CD4-positive, alpha-beta T cell (primary cell): ENCODE measurements at regions not wholly inside any gene's neighbourhood (a gene's known extent, or its start where the extent isn't known, plus 50 kb on each side); places are given as distances from the start of the nearest gene placed in this dataset.

Source experiments
- ATAC-seq: fragments of 200-7000 bp; cut with Tn5 transposase; one replicate; pipeline ENCODE4 v1.10.0; 2022; ENCODE audit warnings: mild to moderate bottlenecking; ENCODE audit not compliant: poor library complexity
- CTCF ChIA-PET: fragments of 350-600 bp; sonication (Branson Sonifier 250); formaldehyde crosslinking; loops from one replicate; lab custom pipeline; 2021; ENCODE audit warnings: antibody characterized with exemption, inconsistent platforms; lab: Charles Lee
- POLR2A ChIA-PET: fragments of 350-600 bp; sonication (Branson Sonifier 250); formaldehyde crosslinking; loops from one replicate; lab custom pipeline; 2021; ENCODE audit warnings: antibody characterized with exemption, inconsistent platforms; lab: Charles Lee
- DNase-seq, 14 experiments: peaks; one replicate each; pipeline ENCODE4 v3.0.0-alpha.2; 2013 to 2020; ENCODE audit warnings: mixed read lengths in 2 of 14
- H3K27ac ChIP-seq, 2 donors: one replicate each; pipeline versions ENCODE4 v1.5.1 to v1.7.0; 2013; ENCODE audit warnings: low read length in 2 of 2, low read depth in 1 of 2, mild to moderate bottlenecking in 1 of 2
- H3K27me3 ChIP-seq, 2 experiments: 1 replicate in 1 of 2; 2 replicates in 1 of 2; pipeline versions ENCODE4 v1.6.1 to v1.7.0; 2013; ENCODE audit warnings: low read length in 2 of 2, control low read depth in 1 of 2, mild to moderate bottlenecking in 1 of 2, moderate library complexity in 1 of 2; ENCODE audit not compliant: insufficient read depth in 2 of 2, control insufficient read depth in 1 of 2
- H3K36me3 ChIP-seq: one replicate; pipeline ENCODE4 v1.6.1; 2013; ENCODE audit warnings: low read length, control low read depth; ENCODE audit not compliant: insufficient read depth
- H3K4me1 ChIP-seq: one replicate; pipeline ENCODE4 v1.6.1; 2013; ENCODE audit warnings: low read length, control low read depth; ENCODE audit not compliant: insufficient read depth
- H3K4me3 ChIP-seq: one replicate; pipeline ENCODE4 v1.5.1; 2013; ENCODE audit warnings: mild to moderate bottlenecking, low read length, moderate library complexity
- H3K9me3 ChIP-seq, 2 experiments: 1 replicate in 1 of 2; 2 replicates in 1 of 2; pipeline versions ENCODE4 v1.6.1 to v1.7.0; 2013; ENCODE audit warnings: low read length in 2 of 2, mild to moderate bottlenecking in 2 of 2, control low read depth in 1 of 2, moderate library complexity in 1 of 2; ENCODE audit not compliant: control insufficient read depth in 1 of 2, insufficient read depth in 1 of 2
- H3K27ac Mint-ChIP-seq: one replicate; pipeline ENCODE4 v1.8.0; 2020; ENCODE audit warnings: mixed read lengths
- H3K27me3 Mint-ChIP-seq: one replicate; pipeline ENCODE4 v1.8.0; 2021; ENCODE audit warnings: mixed read lengths
- H3K36me3 Mint-ChIP-seq: one replicate; pipeline ENCODE4 v1.8.0; 2021; ENCODE audit warnings: low read depth, mixed read lengths
- H3K4me1 Mint-ChIP-seq: one replicate; pipeline ENCODE4 v1.8.0; 2021; ENCODE audit warnings: low read depth, mixed read lengths
- H3K4me3 Mint-ChIP-seq: one replicate; pipeline ENCODE4 v1.8.0; 2020; ENCODE audit warnings: mild to moderate bottlenecking, mixed read lengths
- H3K9me3 Mint-ChIP-seq: one replicate; pipeline ENCODE4 v1.8.0; 2020; ENCODE audit warnings: mixed read lengths
- intact Hi-C, 2 experiments: fragments of 100-400 bp; cut with DNase I in 1 of 2; cut with micrococcal nuclease in 1 of 2; formaldehyde crosslinking; loops; one replicate each; pipeline versions ENCODE4 v1.15.1 to v1.9.0; 2023 to 2025; cut with DNase I, micrococcal nuclease
- TF ChIP-seq, protein P1 (sequence below): fragments of 200-600 bp; IDR thresholded peaks from one replicate; pipeline ENCODE4 v1.8.0; 2022; ENCODE audit warnings: antibody characterized with exemption, mild to moderate bottlenecking

DNA sequence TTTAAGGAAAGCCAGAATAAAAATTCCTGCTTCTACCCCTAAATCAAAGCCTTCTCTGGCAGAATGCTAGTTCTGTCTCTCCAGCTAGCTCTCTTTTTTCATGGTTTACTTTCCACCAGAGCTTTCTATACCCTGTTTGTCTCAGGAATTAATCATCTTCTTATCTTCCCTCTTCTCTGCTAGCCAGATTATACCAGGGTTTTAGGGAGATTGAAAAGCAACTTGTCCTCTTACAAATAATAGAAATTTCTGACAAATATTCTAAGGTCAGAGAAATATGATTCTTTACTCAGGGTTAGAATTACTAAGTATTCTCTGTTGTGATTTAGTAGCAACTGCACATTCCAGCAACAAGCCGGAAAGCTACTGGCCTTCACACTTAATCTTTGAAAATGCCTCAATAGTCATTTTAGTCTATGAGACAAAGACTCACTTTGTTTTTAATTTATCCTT, 166.4 kb downstream of the TANC2 start:
- Histone ChIP-seq H3K27ac (no peak overlapping the region), H3K9me3 (peaks cover 0 to 3% of the 10 kb centered on the region in 2 experiments), H3K27me3 (no peaks in the 10 kb centered on the region), H3K4me3 (no peak overlapping the region), H3K4me1 (no peaks in the 10 kb centered on the region), H3K36me3 (no peaks in the 10 kb centered on the region)
- Mint-ChIP-seq H3K9me3 (no peaks in the 10 kb centered on the region), H3K27me3 (no peaks in the 10 kb centered on the region), H3K27ac (no peak overlapping the region), H3K4me1 (no peaks in the 10 kb centered on the region), H3K4me3 (no peak overlapping the region), H3K36me3 (no peaks in the 10 kb centered on the region)
- ATAC-seq: no peak
- TF ChIP-seq, protein P1, sequence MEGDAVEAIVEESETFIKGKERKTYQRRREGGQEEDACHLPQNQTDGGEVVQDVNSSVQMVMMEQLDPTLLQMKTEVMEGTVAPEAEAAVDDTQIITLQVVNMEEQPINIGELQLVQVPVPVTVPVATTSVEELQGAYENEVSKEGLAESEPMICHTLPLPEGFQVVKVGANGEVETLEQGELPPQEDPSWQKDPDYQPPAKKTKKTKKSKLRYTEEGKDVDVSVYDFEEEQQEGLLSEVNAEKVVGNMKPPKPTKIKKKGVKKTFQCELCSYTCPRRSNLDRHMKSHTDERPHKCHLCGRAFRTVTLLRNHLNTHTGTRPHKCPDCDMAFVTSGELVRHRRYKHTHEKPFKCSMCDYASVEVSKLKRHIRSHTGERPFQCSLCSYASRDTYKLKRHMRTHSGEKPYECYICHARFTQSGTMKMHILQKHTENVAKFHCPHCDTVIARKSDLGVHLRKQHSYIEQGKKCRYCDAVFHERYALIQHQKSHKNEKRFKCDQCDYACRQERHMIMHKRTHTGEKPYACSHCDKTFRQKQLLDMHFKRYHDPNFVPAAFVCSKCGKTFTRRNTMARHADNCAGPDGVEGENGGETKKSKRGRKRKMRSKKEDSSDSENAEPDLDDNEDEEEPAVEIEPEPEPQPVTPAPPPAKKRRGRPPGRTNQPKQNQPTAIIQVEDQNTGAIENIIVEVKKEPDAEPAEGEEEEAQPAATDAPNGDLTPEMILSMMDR: no peak
- CTCF ChIA-PET: interaction anchor here (0.8 kb wide), 1 partner anchor 9 kb away, joined by 3 read pairs; no protein-coding TSS in a partner anchor
- intact Hi-C loops: no loop called here
- no peak for DNase-seq
- POLR2A ChIA-PET: no interaction called here

DNA sequence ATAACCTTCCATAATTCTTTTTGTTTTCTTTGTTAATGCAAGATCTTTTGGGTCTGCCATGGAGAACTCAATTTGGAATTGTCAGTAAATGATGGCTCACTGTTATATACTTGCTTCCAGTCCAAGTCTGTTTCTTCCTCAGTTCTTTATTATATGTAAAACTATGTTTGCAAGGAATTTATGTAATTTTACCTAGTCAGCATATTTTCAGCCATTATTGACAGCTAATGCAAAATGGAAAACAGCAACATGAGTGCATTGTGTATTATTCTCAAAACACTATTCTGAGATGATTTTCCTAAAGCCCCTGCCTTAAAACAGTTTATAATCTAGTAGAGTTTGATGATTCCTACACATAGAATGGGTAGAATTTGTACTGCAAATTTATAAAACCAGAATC, 167.5 kb downstream of the TANC2 start:
- Histone ChIP-seq H3K27ac (no peak overlapping the region), H3K4me1 (no peaks in the 10 kb centered on the region), H3K27me3 (no peaks in the 10 kb centered on the region), H3K36me3 (no peaks in the 10 kb centered on the region), H3K4me3 (no peak overlapping the region), H3K9me3 (peaks cover 0 to 3% of the 10 kb centered on the region in 2 experiments)
- DNase-seq (no peak), ATAC-seq (no peak)
- intact Hi-C loops: no loop called here
- Mint-ChIP-seq H3K36me3 (no peaks in the 10 kb centered on the region), H3K4me3 (no peak overlapping the region), H3K27me3 (no peaks in the 10 kb centered on the region), H3K9me3 (no peaks in the 10 kb centered on the region), H3K4me1 (no peaks in the 10 kb centered on the region), H3K27ac (no peak overlapping the region)
- TF ChIP-seq, protein P1: no peak
- POLR2A ChIA-PET: no interaction called here
- CTCF ChIA-PET: no interaction called here

DNA sequence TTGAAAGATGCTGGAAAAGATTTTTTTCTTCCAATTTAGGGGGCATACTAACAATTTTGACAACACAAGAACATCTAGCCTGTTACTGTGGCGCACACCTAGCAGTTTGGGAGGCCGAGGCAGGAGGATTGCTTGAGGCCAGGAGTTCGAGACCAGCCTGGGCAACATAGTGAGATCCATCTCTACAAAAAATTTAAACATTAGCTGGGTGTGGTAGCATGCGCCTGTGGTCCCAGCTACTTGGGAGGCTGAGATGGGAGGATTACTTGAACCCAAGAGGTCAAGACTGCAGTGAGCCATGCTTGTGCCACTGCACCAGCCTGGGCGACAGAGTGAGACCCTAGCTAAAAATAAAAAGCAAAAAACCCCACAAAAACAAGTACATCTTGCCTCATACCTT, 168.8 kb downstream of the TANC2 start:
- POLR2A ChIA-PET: no interaction called here
- Histone ChIP-seq H3K4me3 (no peak overlapping the region), H3K36me3 (no peaks in the 10 kb centered on the region), H3K27me3 (no peaks in the 10 kb centered on the region), H3K9me3 (no peaks in the 10 kb centered on the region), H3K27ac (no peak overlapping the region), H3K4me1 (no peaks in the 10 kb centered on the region)
- CTCF ChIA-PET: interaction anchor here (0.5 to 0.8 kb wide), 2 partner anchors 24 to 53 kb away, joined by 3 read pairs; no protein-coding TSS in a partner anchor
- TF ChIP-seq, protein P1: no peak
- Mint-ChIP-seq H3K36me3 (no peaks in the 10 kb centered on the region), H3K4me1 (no peaks in the 10 kb centered on the region), H3K4me3 (no peak overlapping the region), H3K27ac (no peak overlapping the region), H3K9me3 (no peaks in the 10 kb centered on the region), H3K27me3 (no peaks in the 10 kb centered on the region)
- ATAC-seq (no peak), DNase-seq (no peak)
- intact Hi-C loops: no loop called here
